HepG2 (cell line): ENCODE measurements at regions not wholly inside any gene's neighbourhood (a gene's known extent, or its start where the extent isn't known, plus 50 kb on each side); places are given as distances from the start of the nearest gene placed in this dataset.

Experiments used
- ATAC-seq: fragments of 200-7000 bp; cut with Tn5 transposase; 3 replicates; pipeline ENCODE4 v1.9.1; 2020; ENCODE audit warnings: mild to moderate bottlenecking, moderate library complexity
- BruUV-seq: library from RNA; stranded (reverse); fragments of 400-500 nt; replicated peaks from 2 replicates; lab custom pipeline; 2021; lab: Mats Ljungman, UMichigan
- CTCF ChIA-PET: fragments of 300-600 bp; formaldehyde crosslinking; extraction: SDS; loops from one replicate; lab custom pipeline; 2021; ENCODE audit warnings: low total read pairs, inconsistent platforms, low intra/inter-chr PET ratio; lab: Yijun Ruan, JAX
- POLR2A ChIA-PET: fragments of 350-600 bp; sonication (Branson Sonifier 250); formaldehyde crosslinking; loops from one replicate; lab custom pipeline; 2020; ENCODE audit warnings: antibody characterized with exemption, inconsistent platforms; lab: Yijun Ruan, JAX
- DNase-seq: peaks from one replicate; pipeline ENCODE4 v3.0.0-alpha.2; 2015; ENCODE audit warnings: low spot score
- FAIRE-seq: peaks from 3 replicates; lab custom pipeline; 2011; peaks lifted over from hg19 to GRCh38; lab: Jason Lieb, UNC
- H2AFZ ChIP-seq: one replicate; pipeline ENCODE4 v1.6.1; 2011; ENCODE audit warnings: low read length, inconsistent platforms
- H3K27ac ChIP-seq: fragments of 300-600 bp; 3 replicates; pipeline ENCODE4 v1.8.0; 2011; ENCODE audit warnings: mixed run types, mild to moderate bottlenecking, mixed read lengths, low read length, inconsistent platforms; ENCODE audit not compliant: insufficient read depth; ENCODE audit errors: extremely low read length
- H3K27me3 ChIP-seq, 2 experiments: fragments of 200-600 bp in 1 of 2; 2 replicates in 1 of 2; 3 replicates in 1 of 2; pipeline versions ENCODE4 v1.6.0 to v1.8.0; 2011; ENCODE audit warnings: low read length in 2 of 2, mild to moderate bottlenecking in 2 of 2, moderate library complexity in 2 of 2, inconsistent platforms in 1 of 2; ENCODE audit not compliant: insufficient read depth in 2 of 2, control insufficient read depth in 1 of 2
- H3K36me3 ChIP-seq, 2 experiments: fragments of 200-600 bp in 1 of 2; replicated peaks in 1 of 2; 2 replicates in 1 of 2; 3 replicates in 1 of 2; pipeline versions ENCODE4 v1.5.1 to v1.8.0; 2011; ENCODE audit warnings: low read length in 2 of 2, inconsistent platforms in 1 of 2; ENCODE audit not compliant: insufficient read depth in 2 of 2, control insufficient read depth in 1 of 2
- H3K4me1 ChIP-seq: 2 replicates; pipeline ENCODE4 v1.5.1; 2012; ENCODE audit warnings: low read length, inconsistent platforms; ENCODE audit not compliant: insufficient read depth
- H3K4me2 ChIP-seq: 2 replicates; pipeline ENCODE4 v1.6.0; 2011; ENCODE audit warnings: low read depth, low read length, inconsistent platforms
- H3K4me3 ChIP-seq, 3 experiments: fragments of 200-600 bp in 1 of 3; sonication (generic), shearing (Covaris generic) in 1 of 3; replicated peaks in 1 of 3; 2 replicates each; pipeline ENCODE4 v1.5.1; 2011 to 2016; ENCODE audit warnings: low read length in 3 of 3, inconsistent platforms in 2 of 3, low read depth in 2 of 3, mild to moderate bottlenecking in 2 of 3, control low read depth in 1 of 3, mixed read lengths in 1 of 3; ENCODE audit not compliant: insufficient read depth in 1 of 3
- H3K79me2 ChIP-seq: one replicate; pipeline ENCODE4 v1.6.1; 2011; ENCODE audit warnings: low read length, inconsistent platforms; ENCODE audit not compliant: insufficient read depth
- H3K9ac ChIP-seq: 2 replicates; pipeline ENCODE4 v1.6.0; 2011; ENCODE audit warnings: mild to moderate bottlenecking, low read depth, low read length, inconsistent platforms; ENCODE audit not compliant: insufficient read depth
- H3K9me3 ChIP-seq: 2 replicates; pipeline ENCODE4 v1.5.1; 2012; ENCODE audit warnings: mild to moderate bottlenecking, low read length
- H4K20me1 ChIP-seq: 2 replicates; pipeline ENCODE4 v1.6.0; 2011; ENCODE audit warnings: inconsistent platforms, mild to moderate bottlenecking, low read length, moderate library complexity; ENCODE audit not compliant: insufficient read depth
- ASH2L ChIP-seq: fragments of 300-600, 200-600 bp; sonication (generic); IDR thresholded peaks from 2 replicates; pipeline ENCODE4 v1.7.0; 2017; ENCODE audit warnings: low read depth, mild to moderate bottlenecking, moderate library complexity, mixed read lengths, low read length; ENCODE audit not compliant: insufficient read length
- DMAP1 ChIP-seq: IDR thresholded peaks from 2 replicates; pipeline ENCODE4 v1.6.1; 2016
- ELF3 ChIP-seq: IDR thresholded peaks from 2 replicates; pipeline ENCODE4 v1.6.1; 2016; ENCODE audit warnings: missing genetic modification reagents, missing compliant biosample characterization
- KDM2A ChIP-seq: sonication (generic); formaldehyde crosslinking; IDR thresholded peaks from 2 replicates; pipeline ENCODE4 v1.4.0; 2020; ENCODE audit warnings: low read depth, missing genetic modification reagents, borderline replicate concordance
- KLF13 ChIP-seq: sonication (generic); formaldehyde crosslinking; IDR thresholded peaks from 2 replicates; pipeline ENCODE4 v1.4.0; 2020; ENCODE audit warnings: mild to moderate bottlenecking, missing genetic modification reagents
- LCORL ChIP-seq, 2 experiments: fragments of 450-650 bp in 1 of 2; sonication (generic) in 1 of 2; formaldehyde crosslinking in 1 of 2; IDR thresholded peaks; 2 replicates each; pipeline versions ENCODE4 v1.5.0 to v1.6.1; 2017 to 2020; ENCODE audit warnings: antibody characterized with exemption in 1 of 2, missing genetic modification reagents in 1 of 2
- ZNF180 ChIP-seq: sonication (generic); formaldehyde crosslinking; IDR thresholded peaks from 2 replicates; pipeline ENCODE4 v1.4.0; 2020; ENCODE audit warnings: low read depth, missing genetic modification reagents, borderline replicate concordance
- WGBS: methylation state at CpG from one replicate; pipeline ENCODE4 v1.1.6; 2017; ENCODE audit warnings: low lambda C conversion rate; 5-methylcytosine and 5-hydroxymethylcytosine counted together
- in situ Hi-C: cut with HindIII; loops from 2 replicates; pipeline ENCODE4 v1.10.0; 2017; ENCODE audit warnings: low pct_unique_long_range_greater_than_20kb; ENCODE audit not compliant: extremely low pct_ligation_motif_present
- intact Hi-C: fragments of 100-400 bp; cut with micrococcal nuclease; formaldehyde crosslinking; loops from one replicate; pipeline ENCODE4 v1.10.0; 2022; ENCODE audit not compliant: unreplicated experiment
- TF ChIP-seq, protein P1 (sequence below): sonication (generic); formaldehyde crosslinking; IDR thresholded peaks from 2 replicates; pipeline ENCODE4 v1.5.0; 2020; ENCODE audit warnings: missing genetic modification reagents

DNA sequence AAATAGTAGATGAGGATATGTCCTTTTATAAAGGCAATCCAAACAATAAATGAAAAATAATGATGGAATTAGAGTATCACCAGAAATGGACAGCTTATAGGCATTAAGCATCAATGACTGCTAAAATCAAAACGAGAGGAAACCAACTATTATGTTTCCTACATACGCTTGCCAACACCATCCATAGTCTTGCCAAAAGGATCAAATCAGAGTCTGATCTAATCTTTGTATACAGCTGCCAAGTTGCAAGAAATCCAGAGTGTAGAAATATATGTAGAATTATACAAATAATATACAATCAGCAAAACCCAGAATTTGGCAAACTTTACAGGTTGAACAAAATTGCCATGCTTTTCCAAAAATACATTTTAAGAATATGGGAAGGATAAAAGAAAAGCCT lies 1661.6 kb downstream of the SLITRK1 start:
- TF ChIP-seq, protein P1, sequence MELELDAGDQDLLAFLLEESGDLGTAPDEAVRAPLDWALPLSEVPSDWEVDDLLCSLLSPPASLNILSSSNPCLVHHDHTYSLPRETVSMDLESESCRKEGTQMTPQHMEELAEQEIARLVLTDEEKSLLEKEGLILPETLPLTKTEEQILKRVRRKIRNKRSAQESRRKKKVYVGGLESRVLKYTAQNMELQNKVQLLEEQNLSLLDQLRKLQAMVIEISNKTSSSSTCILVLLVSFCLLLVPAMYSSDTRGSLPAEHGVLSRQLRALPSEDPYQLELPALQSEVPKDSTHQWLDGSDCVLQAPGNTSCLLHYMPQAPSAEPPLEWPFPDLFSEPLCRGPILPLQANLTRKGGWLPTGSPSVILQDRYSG (CRISPR knock-in tag): no peak
- TF ChIP-seq ELF3 (CRISPR knock-in tag) (no peak), KLF13 (CRISPR knock-in tag) (no peak), DMAP1 (CRISPR knock-in tag) (no peak), ASH2L (no peak)
- H3K9me3 ChIP-seq: peaks cover 6% of the 10 kb centered on the region; the same call in 1 of the 2 replicates
- ATAC-seq: no peak

DNA sequence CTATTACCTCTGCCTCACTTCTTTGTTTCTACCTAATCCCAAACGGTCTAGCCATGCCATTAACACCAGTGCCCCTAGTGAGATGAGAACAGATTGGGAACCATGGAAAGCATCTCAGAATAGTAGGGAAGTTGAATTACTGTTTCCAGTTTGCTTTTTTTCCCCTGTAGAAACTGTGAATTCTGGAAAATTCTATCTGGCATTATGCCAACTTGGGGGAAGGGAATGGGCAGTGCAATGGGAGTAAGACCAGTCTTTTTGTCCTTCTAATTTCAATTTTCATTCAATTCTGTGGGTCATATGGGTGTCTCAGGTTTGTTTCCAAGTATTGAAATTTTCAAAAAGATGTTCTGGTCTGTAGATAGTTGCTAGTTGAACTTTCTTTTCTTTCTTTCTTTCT lies 1666.1 kb downstream of the SLITRK1 start:
- no peaks in the 10 kb centered on the region for H4K20me1 ChIP-seq
- in situ Hi-C loops (no loop called here), intact Hi-C loops (no loop called here)
- H3K4me2 ChIP-seq: no peak overlapping the region
- TF ChIP-seq ZNF180 (CRISPR knock-in tag) (no peak), LCORL (IDR thresholded peaks at IDR 0.05) (peak; percentile 92), LCORL (CRISPR knock-in tag; IDR thresholded peaks at IDR 0.05) (no peak), KDM2A (no peak)
- ChIA-PET CTCF (no interaction called here), POLR2A (no interaction called here)
- FAIRE-seq (no peak), ATAC-seq (no peak), DNase-seq (no peak)
- H3K36me3 ChIP-seq: no peaks in the 10 kb centered on the region
- BruUV-seq: no TSS peak
- no peak overlapping the region for H3K27ac ChIP-seq
- H3K4me1 ChIP-seq: no peaks in the 10 kb centered on the region
- peaks cover 27% of the 10 kb centered on the region for H3K9me3 ChIP-seq
- H3K4me3 ChIP-seq: no peak overlapping the region
- WGBS: 0% methylated on average over 1 of the region's 1 CpG
- no peaks in the 10 kb centered on the region for H3K27me3 ChIP-seq
- H3K79me2 ChIP-seq: no peaks in the 10 kb centered on the region
- H2AFZ ChIP-seq: no peak overlapping the region
- no peak overlapping the region for H3K9ac ChIP-seq

More for the DNA sequence above, 1661.6 kb downstream of the SLITRK1 start:
- Histone ChIP-seq H3K36me3 (no peaks in the 10 kb centered on the region), H3K9ac (no peak overlapping the region), H2AFZ (no peak overlapping the region), H3K4me2 (no peak overlapping the region), H3K4me3 (no peak overlapping the region), H3K79me2 (no peaks in the 10 kb centered on the region), H3K27ac (no peak overlapping the region), H3K4me1 (no peaks in the 10 kb centered on the region), H3K27me3 (no peaks in the 10 kb centered on the region), H4K20me1 (no peaks in the 10 kb centered on the region)
- WGBS: 5% methylated on average over 2 of the region's 2 CpGs
- intact Hi-C loops (no loop called here), in situ Hi-C loops (no loop called here)
- no TSS peak for BruUV-seq
- ChIA-PET CTCF (no interaction called here), POLR2A (no interaction called here)
- DNase-seq (no peak), FAIRE-seq (no peak)
